Testis (tissue), 2 donors: ENCODE measurements at regions not wholly inside any gene's neighbourhood (a gene's known extent, or its start where the extent isn't known, plus 50 kb on each side); places are given as distances from the start of the nearest gene placed in this dataset.
A peak's percentile ranks its signal among the peaks of the same experiment; 100 is the strongest.

Experiments
- DNase-seq: peaks from one replicate; pipeline ENCODE4 v3.0.0-alpha.2; 2019
- H3K27ac ChIP-seq, 2 donors: fragments of 200-600 bp; sonication (generic); one replicate each; pipeline ENCODE4 v1.5.1; 2019
- H3K27me3 ChIP-seq: fragments of 200-600 bp; sonication (generic); one replicate; pipeline ENCODE4 v1.5.1; 2019
- H3K36me3 ChIP-seq: fragments of 200-600 bp; sonication (generic); one replicate; pipeline ENCODE4 v1.5.1; 2017; ENCODE audit warnings: low read depth; ENCODE audit errors: missing control alignments
- H3K4me1 ChIP-seq: fragments of 200-600 bp; sonication (generic); one replicate; pipeline ENCODE4 v1.5.1; 2019
- H3K4me3 ChIP-seq, 2 donors: fragments of 200-600 bp; sonication (generic); one replicate each; pipeline ENCODE4 v1.5.1; 2017 to 2019
- H3K9me3 ChIP-seq: fragments of 200-600 bp; sonication (generic); one replicate; pipeline ENCODE4 v1.5.1; 2017
- CTCF ChIP-seq, 3 experiments: fragments of 450-650 bp in 2 of 3; fragments of 200-600 bp in 1 of 3; sonication (generic) in 1 of 3; IDR thresholded peaks; one replicate each; pipeline ENCODE4 v1.5.1; 2016 to 2019; ENCODE audit warnings: antibody characterized with exemption in 3 of 3, mild to moderate bottlenecking in 2 of 3, moderate library complexity in 1 of 3
- POLR2A ChIP-seq: fragments of 450-650 bp; IDR thresholded peaks from one replicate; pipeline ENCODE4 v1.6.1; 2017; ENCODE audit warnings: antibody characterized with exemption, mild to moderate bottlenecking, moderate library complexity
- WGBS, 2 donors: methylation state at CpG; one replicate each; pipeline ENCODE4 v1.1.5; 2018; 5-methylcytosine and 5-hydroxymethylcytosine counted together
- intact Hi-C: fragments of 100-400 bp; cut with DNase I; formaldehyde crosslinking; loops from one replicate; pipeline ENCODE4 v1.15.1; 2023; ENCODE audit warnings: low total_unique reads

DNA sequence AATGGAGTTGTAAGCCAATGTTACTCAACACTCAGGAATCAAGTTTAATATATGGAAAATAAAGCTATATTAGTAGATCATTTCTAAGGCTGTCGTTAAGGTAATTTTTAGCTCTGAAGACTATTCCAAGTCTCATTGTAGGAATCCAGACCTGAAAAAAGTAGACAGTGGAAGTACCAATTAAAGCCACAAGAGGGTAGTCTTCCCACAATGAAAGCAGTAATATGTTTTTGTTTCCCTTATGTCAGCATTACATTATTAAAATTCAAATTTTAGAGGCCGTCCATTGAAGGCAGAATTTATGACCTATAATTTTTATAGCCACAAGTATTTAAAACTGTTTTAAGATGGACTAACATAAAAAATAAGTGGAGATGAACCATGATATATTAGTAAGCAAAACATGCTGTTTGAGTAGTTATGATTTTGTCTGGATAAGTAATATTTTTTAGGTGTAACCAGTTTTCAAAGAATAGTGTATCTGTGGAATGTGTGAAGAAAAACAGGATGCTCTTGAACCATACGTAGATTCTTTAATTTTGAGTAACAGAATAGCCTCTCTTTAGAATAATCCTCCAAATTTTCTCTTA, 372.6 kb upstream of the TECRL start:
- Histone ChIP-seq H3K27ac (no peak overlapping the region), H3K4me1 (no peaks in the 10 kb centered on the region), H3K4me3 (no peak overlapping the region), H3K27me3 (no peaks in the 10 kb centered on the region), H3K9me3 (no peaks in the 10 kb centered on the region), H3K36me3 (no peaks in the 10 kb centered on the region)
- 23 to 29% methylated on average over 3 of the region's 3 CpGs for WGBS, 2 donors
- DNase-seq, result no peak
- TF ChIP-seq POLR2A (no peak), CTCF (IDR thresholded peaks at IDR 0.05) (peak; percentile 21 to 72 (median 51))
- intact Hi-C loops, result no loop called here

DNA sequence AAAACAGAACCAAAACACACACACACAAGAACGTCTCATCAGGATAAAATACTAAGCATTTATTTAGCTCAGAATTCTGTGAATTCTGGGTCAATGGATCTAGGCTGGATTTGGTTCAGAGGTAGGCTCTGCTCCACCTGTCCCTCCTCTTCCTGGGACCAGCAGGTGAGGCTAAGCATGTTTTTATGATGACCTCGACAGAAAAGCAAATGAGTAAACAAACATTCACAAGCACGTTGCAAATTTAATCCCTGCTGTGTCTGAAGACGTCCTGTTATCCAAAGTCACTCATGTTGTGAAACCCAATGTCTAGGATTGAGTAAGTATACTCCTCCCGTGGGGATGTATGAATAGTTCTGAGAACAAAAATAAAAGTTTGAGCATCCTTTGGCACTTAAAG, 371.4 kb upstream of the TECRL start:
- 45 to 48% methylated on average over 5 of the region's 5 CpGs for WGBS, 2 donors

GRCh38 chr4:64777286-64777685, 368.0 kb upstream of the TECRL start:
- Histone ChIP-seq H3K4me3 (no peak overlapping the region), H3K36me3 (no peaks in the 10 kb centered on the region), H3K9me3 (no peaks in the 10 kb centered on the region), H3K4me1 (no peaks in the 10 kb centered on the region), H3K27me3 (no peaks in the 10 kb centered on the region), H3K27ac (no peak overlapping the region)
- no peak for TF ChIP-seq CTCF (IDR thresholded peaks at IDR 0.05)
- no peak for TF ChIP-seq POLR2A
- 85 to 87% methylated on average over 3 of the region's 3 CpGs for WGBS, 2 donors
- intact Hi-C loops, result no loop called here
- DNase-seq, result no peak

More for the DNA sequence above, 371.4 kb upstream of the TECRL start:
- no peaks in the 10 kb centered on the region for H3K36me3 ChIP-seq
- H3K4me3 ChIP-seq, result no peak overlapping the region
- H3K27ac ChIP-seq, result no peak overlapping the region
- no peaks in the 10 kb centered on the region for H3K27me3 ChIP-seq
- H3K9me3 ChIP-seq, result no peaks in the 10 kb centered on the region
- TF ChIP-seq POLR2A (no peak), CTCF (IDR thresholded peaks at IDR 0.05) (no peak)
- intact Hi-C loops, result no loop called here
- no peaks in the 10 kb centered on the region for H3K4me1 ChIP-seq
- no peak for DNase-seq

- WGBS, 2 donors, result 82 to 84% methylated on average over 2 of the region's 2 CpGs
- Histone ChIP-seq H3K27me3 (no peaks in the 10 kb centered on the region), H3K27ac (no peak overlapping the region), H3K36me3 (no peaks in the 10 kb centered on the region), H3K4me3 (no peak overlapping the region), H3K4me1 (no peaks in the 10 kb centered on the region), H3K9me3 (no peaks in the 10 kb centered on the region)
- intact Hi-C loops, result no loop called here
- TF ChIP-seq CTCF (IDR thresholded peaks at IDR 0.05) (no peak), POLR2A (no peak)
- no peak for DNase-seq
These were observed 367.6 kb upstream of the TECRL start for GRCh38 chr4:64776820-64777219.

DNA sequence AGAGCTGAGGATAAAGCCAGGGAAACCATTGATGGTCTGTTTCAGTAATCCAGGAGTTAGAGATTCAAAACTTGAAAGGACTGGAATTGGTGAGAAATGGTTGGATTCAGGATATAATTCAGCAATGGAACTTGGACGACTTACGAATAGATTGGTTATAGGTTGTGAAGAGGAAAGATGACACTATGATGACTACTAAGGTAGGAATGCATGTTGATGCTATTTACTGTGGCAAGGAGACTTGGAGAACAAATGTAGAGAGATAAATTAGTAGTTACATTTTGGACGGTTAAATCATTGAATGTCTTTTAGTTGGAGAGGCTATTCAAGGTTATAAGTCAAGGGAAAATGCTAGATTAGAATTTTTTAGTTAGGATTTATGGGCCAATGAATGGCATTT, 365.4 kb upstream of the TECRL start:
- WGBS, 2 donors, result 74 to 80% methylated on average over 3 of the region's 3 CpGs
- intact Hi-C loops, result no loop called here

More for the DNA sequence above, 365.4 kb upstream of the TECRL start:
- Histone ChIP-seq H3K27ac (no peak overlapping the region), H3K27me3 (no peaks in the 10 kb centered on the region), H3K4me1 (no peaks in the 10 kb centered on the region), H3K4me3 (no peak overlapping the region), H3K36me3 (no peaks in the 10 kb centered on the region), H3K9me3 (no peaks in the 10 kb centered on the region)
- TF ChIP-seq CTCF (IDR thresholded peaks at IDR 0.05) (no peak), POLR2A (no peak)
- no peak for DNase-seq
